ENCODE measurements at regions not wholly inside any gene's neighbourhood (a gene's known extent, or its start where the extent isn't known, plus 50 kb on each side); places are given as distances from the start of the nearest gene placed in this dataset.

DNA sequence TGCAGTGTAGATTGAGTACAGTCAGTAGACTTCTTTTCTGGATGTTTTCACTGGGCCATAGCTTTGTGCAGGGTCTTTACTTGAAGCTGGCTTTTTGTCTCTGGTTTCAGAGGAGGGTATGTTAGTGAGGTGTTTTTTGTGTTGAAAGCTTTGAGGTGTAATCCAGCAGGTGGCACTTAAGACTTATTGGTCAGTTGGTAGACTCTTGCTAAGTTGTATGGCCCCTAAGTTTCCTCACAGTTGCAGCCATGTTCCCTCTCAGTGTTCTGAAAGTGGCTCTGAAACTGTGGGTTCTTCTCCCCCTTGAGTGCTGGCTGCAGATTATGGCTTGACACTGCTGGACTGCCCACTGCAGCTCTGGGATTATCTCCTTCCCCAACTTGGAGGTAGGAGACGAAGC, 55.7 kb upstream of the SLC44A1 start:
- H2AFZ ChIP-seq (ENCODE audit: insufficient read depth, low read depth, low read length, poor library complexity, severe bottlenecking) = no peak overlapping the region
- H3K4me2 ChIP-seq (replicated peaks; ENCODE audit: extremely low read depth, low read length, poor library complexity, severe bottlenecking) = no peak overlapping the region
- Mint-ChIP-seq H3K9me3 (peaks cover 0 to 4% (median 3%) of the 10 kb centered on the region in 7 donors), H3K4me1 (peaks cover 67% of the 10 kb centered on the region), H3K36me3 (peaks cover 0 to 7% of the 10 kb centered on the region in 2 donors), H3K27ac (peak overlapping the region in 3 of 7 donors; percentile 1 to 88 (median 87)), H3K4me3 (peak overlapping the region in 1 of 2 donors; percentile 28), H3K27me3 (ENCODE audit: low read depth in 3 of 3) (peaks cover 0 to 10% (median 0%) of the 10 kb centered on the region in 3 donors)
- peaks cover 65 to 67% of the 10 kb centered on the region in 2 donors for H3K4me1 ChIP-seq (ENCODE audit: control insufficient read depth in 1 of 2, insufficient read depth in 2 of 2, low read length in 2 of 2)
- no peak overlapping the region for H3K9ac ChIP-seq (ENCODE audit: insufficient read depth, low read length, poor library complexity, severe bottlenecking)
- H3K36me3 ChIP-seq (replicated peaks in 1 of 2; ENCODE audit: control insufficient read depth in 1 of 2, insufficient read depth in 2 of 2, low read length in 2 of 2) = no peaks in the 10 kb centered on the region
- TF ChIP-seq, protein P1, sequence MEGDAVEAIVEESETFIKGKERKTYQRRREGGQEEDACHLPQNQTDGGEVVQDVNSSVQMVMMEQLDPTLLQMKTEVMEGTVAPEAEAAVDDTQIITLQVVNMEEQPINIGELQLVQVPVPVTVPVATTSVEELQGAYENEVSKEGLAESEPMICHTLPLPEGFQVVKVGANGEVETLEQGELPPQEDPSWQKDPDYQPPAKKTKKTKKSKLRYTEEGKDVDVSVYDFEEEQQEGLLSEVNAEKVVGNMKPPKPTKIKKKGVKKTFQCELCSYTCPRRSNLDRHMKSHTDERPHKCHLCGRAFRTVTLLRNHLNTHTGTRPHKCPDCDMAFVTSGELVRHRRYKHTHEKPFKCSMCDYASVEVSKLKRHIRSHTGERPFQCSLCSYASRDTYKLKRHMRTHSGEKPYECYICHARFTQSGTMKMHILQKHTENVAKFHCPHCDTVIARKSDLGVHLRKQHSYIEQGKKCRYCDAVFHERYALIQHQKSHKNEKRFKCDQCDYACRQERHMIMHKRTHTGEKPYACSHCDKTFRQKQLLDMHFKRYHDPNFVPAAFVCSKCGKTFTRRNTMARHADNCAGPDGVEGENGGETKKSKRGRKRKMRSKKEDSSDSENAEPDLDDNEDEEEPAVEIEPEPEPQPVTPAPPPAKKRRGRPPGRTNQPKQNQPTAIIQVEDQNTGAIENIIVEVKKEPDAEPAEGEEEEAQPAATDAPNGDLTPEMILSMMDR (IDR thresholded peaks at IDR 0.05) = no peak
- no peak overlapping the region for H3K27ac ChIP-seq (ENCODE audit: low read depth in 1 of 2, low read length in 2 of 2)
- no peaks in the 10 kb centered on the region for H3K9me3 ChIP-seq (replicated peaks in 1 of 2; ENCODE audit: control insufficient read depth in 1 of 2, insufficient read depth in 1 of 2, low read length in 2 of 2)
- no peak overlapping the region for H3K4me3 ChIP-seq (replicated peaks in 1 of 3; ENCODE audit: low read depth in 2 of 3, low read length in 3 of 3)
- no peaks in the 10 kb centered on the region for H3K27me3 ChIP-seq (ENCODE audit: control insufficient read depth in 2 of 2, insufficient read depth in 2 of 2, low read length in 2 of 2)
- intact Hi-C loops (cut with micrococcal nuclease) = no loop called here
- no CpG with 5 or more reads among the region's 1 CpG for WGBS (ENCODE audit: insufficient coverage)
- H3K79me2 ChIP-seq (ENCODE audit: insufficient read depth, low read length) = peaks cover 4% of the 10 kb centered on the region
- no peaks in the 10 kb centered on the region for H4K20me1 ChIP-seq (ENCODE audit: insufficient read depth, low read length)
- DNase-seq = no peak

DNA sequence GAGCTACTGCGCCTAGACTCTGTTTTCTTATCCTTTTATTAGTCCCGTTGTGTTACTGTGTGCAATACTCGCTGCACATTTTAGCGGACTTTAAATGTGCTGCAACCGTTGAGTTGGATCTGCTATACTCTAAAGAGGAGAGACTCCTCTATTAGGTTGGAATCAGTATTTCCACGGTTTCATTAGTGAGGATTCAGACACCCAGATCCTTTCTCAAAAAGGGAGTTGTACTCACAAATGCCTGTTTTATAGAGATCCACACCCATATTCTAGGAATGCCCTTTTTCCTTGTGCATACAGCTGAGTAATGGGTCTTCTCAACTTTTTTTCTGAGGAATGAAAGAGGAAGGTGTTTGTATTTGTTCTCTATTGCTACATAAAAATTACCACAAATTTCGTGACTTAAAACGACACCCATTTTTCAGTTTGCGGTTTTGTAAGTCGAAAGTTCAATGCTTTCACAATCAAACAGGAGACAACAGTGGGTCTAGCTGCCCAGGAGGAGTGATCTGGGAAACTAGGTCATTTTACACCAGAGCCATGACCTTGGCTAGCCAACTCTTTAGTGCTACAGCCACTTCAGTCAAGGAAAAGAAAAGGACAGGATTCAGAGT, 52.8 kb upstream of the SLC44A1 start:
- Histone ChIP-seq H3K9ac (ENCODE audit: insufficient read depth, low read length, poor library complexity, severe bottlenecking) (no peak overlapping the region), H3K4me2 (replicated peaks; ENCODE audit: extremely low read depth, low read length, poor library complexity, severe bottlenecking) (peak overlapping the region; percentile 68), H4K20me1 (ENCODE audit: insufficient read depth, low read length) (no peaks in the 10 kb centered on the region), H3K36me3 (replicated peaks in 1 of 2; ENCODE audit: control insufficient read depth in 1 of 2, insufficient read depth in 2 of 2, low read length in 2 of 2) (no peaks in the 10 kb centered on the region), H3K27me3 (ENCODE audit: control insufficient read depth in 2 of 2, insufficient read depth in 2 of 2, low read length in 2 of 2) (no peaks in the 10 kb centered on the region), H3K9me3 (replicated peaks in 1 of 2; ENCODE audit: control insufficient read depth in 1 of 2, insufficient read depth in 1 of 2, low read length in 2 of 2) (no peaks in the 10 kb centered on the region), H2AFZ (ENCODE audit: insufficient read depth, low read depth, low read length, poor library complexity, severe bottlenecking) (no peak overlapping the region), H3K79me2 (ENCODE audit: insufficient read depth, low read length) (peaks cover 4% of the 10 kb centered on the region), H3K4me3 (replicated peaks in 1 of 3; ENCODE audit: low read depth in 2 of 3, low read length in 3 of 3) (peak overlapping the region in 2 of 3 experiments; percentile 8 to 60), H3K27ac (ENCODE audit: low read depth in 1 of 2, low read length in 2 of 2) (peak overlapping the region; percentile 50 to 71), H3K4me1 (ENCODE audit: control insufficient read depth in 1 of 2, insufficient read depth in 2 of 2, low read length in 2 of 2) (peaks cover 83 to 87% of the 10 kb centered on the region in 2 donors)
- TF ChIP-seq, protein P1 (IDR thresholded peaks at IDR 0.05) = no peak
- Mint-ChIP-seq H3K36me3 (peaks cover 0 to 11% of the 10 kb centered on the region in 2 donors), H3K27ac (peak overlapping the region; percentile 77 to 94 (median 93)), H3K9me3 (peaks cover 0 to 9% (median 3%) of the 10 kb centered on the region in 7 donors), H3K4me1 (peaks cover 86% of the 10 kb centered on the region), H3K4me3 (peak overlapping the region; percentile 52 to 77), H3K27me3 (ENCODE audit: low read depth in 3 of 3) (peaks cover 0 to 10% (median 2%) of the 10 kb centered on the region in 3 donors)
- peak; percentile 85 to 94 (median 94) for DNase-seq
- intact Hi-C loops (cut with micrococcal nuclease) = loop anchor here (2.0 to 10.0 kb wide), 2 partner anchors 53 kb away; partner anchors contain the start of gene SLC44A1 (in 2 of the 2)
- WGBS (ENCODE audit: insufficient coverage) = 0% methylated on average over 4 of the region's 10 CpGs

Data from CD14-positive monocyte (primary cell).